ENCODE measurements at regions not wholly inside any gene's neighbourhood (a gene's known extent, or its start where the extent isn't known, plus 50 kb on each side); places are given as distances from the start of the nearest gene placed in this dataset. TPM values are rescaled to one million over a fixed set of nuclear protein-coding genes. Genes with fewer than 3 reads are reported as not detected.

Small RNAs in the stretch of these regions (small RNA-seq; reads per million reads assigned to genes)
- gene RF00019 (ENCODE audit: low replicate concordance): not detected

All from lung (tissue), 1 donor.